ENCODE measurements at regions not wholly inside any gene's neighbourhood (a gene's known extent, or its start where the extent isn't known, plus 50 kb on each side); places are given as distances from the start of the nearest gene placed in this dataset.

GRCh38 chr22:27267145-27267544 is 534.4 kb downstream of the MN1 start:
- no peak for DNase-seq

- no peak for DNase-seq
Measured at GRCh38 chr22:27269751-27270543, 531.6 kb downstream of the MN1 start.

- DNase-seq, result no peak
Measured at GRCh38 chr22:27270818-27271510, 530.6 kb downstream of the MN1 start.

GRCh38 chr22:27273436-27273835 is 528.1 kb downstream of the MN1 start:
- DNase-seq, result no peak

- DNase-seq, result no peak
Measured at GRCh38 chr22:27273853-27274252, 527.7 kb downstream of the MN1 start.

- DNase-seq, result no peak
Measured at GRCh38 chr22:27274770-27275449, 526.6 kb downstream of the MN1 start.

GRCh38 chr22:27278946-27279345 is 522.6 kb downstream of the MN1 start:
- DNase-seq, result no peak

GRCh38 chr22:27283240-27283639 is 518.3 kb downstream of the MN1 start:
- no peak for DNase-seq

GRCh38 chr22:27283714-27284113 is 517.8 kb downstream of the MN1 start:
- DNase-seq, result no peak

GRCh38 chr22:27284324-27284723 is 517.2 kb downstream of the MN1 start:
- DNase-seq, result no peak

GRCh38 chr22:27286711-27287110 is 514.8 kb downstream of the MN1 start:
- DNase-seq, result no peak

GRCh38 chr22:27292542-27293299 is 508.8 kb downstream of the MN1 start:
- DNase-seq, result no peak

- no peak for DNase-seq
Measured at GRCh38 chr22:27293721-27294445, 507.7 kb downstream of the MN1 start.

GRCh38 chr22:27295040-27295439 is 506.5 kb downstream of the MN1 start:
- DNase-seq, result no peak

- no peak for DNase-seq
Measured at GRCh38 chr22:27295605-27296004, 506.0 kb downstream of the MN1 start.

GRCh38 chr22:27296091-27296675 is 505.4 kb downstream of the MN1 start:
- DNase-seq, result no peak

GRCh38 chr22:27297125-27297524 is 504.4 kb downstream of the MN1 start:
- DNase-seq, result no peak

- no peak for DNase-seq
Measured at GRCh38 chr22:27298332-27298731, 503.2 kb downstream of the MN1 start.

GRCh38 chr22:27298742-27299141 is 502.8 kb downstream of the MN1 start:
- DNase-seq, result no peak

GRCh38 chr22:27299181-27300085 is 502.1 kb downstream of the MN1 start:
- no peak for DNase-seq
